Epithelial cell of proximal tubule (primary cell): ENCODE measurements at regions not wholly inside any gene's neighbourhood (a gene's known extent, or its start where the extent isn't known, plus 50 kb on each side); places are given as distances from the start of the nearest gene placed in this dataset.

Experiments
- DNase-seq: peaks from one replicate; pipeline ENCODE4 v3.0.0-alpha.2; 2011; ENCODE audit warnings: low read depth
- H3K4me3 ChIP-seq: 2 replicates; pipeline ENCODE4 v1.5.1; 2011; ENCODE audit warnings: low read depth, mild to moderate bottlenecking, low read length
- TF ChIP-seq, protein P1 (sequence below): conservative IDR thresholded peaks from 2 replicates; pipeline ENCODE4 v1.5.1; 2012; ENCODE audit warnings: low read depth, mild to moderate bottlenecking, low read length

DNA sequence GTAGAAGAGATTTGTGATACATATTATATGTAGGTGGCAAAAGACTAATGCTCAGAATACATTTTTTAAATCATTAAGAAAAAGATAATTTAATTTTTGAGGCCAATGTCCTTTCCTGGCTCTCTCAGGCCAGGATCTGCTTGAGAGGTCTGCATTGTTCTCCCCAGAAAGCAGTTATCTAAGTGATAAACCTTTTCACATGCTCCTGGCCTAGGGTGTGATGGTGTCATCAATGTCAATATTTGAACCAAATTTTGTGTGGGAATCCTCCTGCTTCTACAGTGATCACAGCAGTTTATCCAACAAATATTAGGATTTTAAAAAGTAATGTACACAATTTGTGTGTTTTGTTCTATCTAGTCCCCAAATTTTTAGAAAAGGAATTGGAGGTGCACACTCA lies 166.6 kb downstream of the DIRAS2 start:
- TF ChIP-seq, protein P1, sequence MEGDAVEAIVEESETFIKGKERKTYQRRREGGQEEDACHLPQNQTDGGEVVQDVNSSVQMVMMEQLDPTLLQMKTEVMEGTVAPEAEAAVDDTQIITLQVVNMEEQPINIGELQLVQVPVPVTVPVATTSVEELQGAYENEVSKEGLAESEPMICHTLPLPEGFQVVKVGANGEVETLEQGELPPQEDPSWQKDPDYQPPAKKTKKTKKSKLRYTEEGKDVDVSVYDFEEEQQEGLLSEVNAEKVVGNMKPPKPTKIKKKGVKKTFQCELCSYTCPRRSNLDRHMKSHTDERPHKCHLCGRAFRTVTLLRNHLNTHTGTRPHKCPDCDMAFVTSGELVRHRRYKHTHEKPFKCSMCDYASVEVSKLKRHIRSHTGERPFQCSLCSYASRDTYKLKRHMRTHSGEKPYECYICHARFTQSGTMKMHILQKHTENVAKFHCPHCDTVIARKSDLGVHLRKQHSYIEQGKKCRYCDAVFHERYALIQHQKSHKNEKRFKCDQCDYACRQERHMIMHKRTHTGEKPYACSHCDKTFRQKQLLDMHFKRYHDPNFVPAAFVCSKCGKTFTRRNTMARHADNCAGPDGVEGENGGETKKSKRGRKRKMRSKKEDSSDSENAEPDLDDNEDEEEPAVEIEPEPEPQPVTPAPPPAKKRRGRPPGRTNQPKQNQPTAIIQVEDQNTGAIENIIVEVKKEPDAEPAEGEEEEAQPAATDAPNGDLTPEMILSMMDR = no peak
- DNase-seq = no peak
- H3K4me3 ChIP-seq = no peak overlapping the region

DNA sequence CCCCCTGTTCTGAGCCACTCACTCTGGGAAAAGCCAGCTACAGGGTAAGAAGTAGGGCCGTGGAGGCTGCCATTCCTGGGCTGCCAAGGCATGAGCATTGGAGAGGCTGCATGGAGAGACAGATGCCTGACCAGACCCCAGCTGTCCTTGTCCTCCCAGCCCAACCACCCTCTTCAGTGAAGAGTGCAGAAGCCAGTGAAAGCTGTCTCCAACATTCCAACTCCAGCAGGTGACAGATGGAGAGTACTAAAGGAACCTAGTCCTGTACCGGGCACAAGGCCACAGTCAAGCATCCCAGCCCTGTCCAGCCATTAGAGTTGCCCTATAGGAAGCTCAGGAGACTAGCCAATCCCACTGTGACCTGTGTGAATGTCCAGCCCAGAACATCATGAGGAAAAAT lies 165.1 kb downstream of the DIRAS2 start:
- no peak for DNase-seq
- H3K4me3 ChIP-seq = no peak overlapping the region
- TF ChIP-seq, protein P1 = no peak

DNA sequence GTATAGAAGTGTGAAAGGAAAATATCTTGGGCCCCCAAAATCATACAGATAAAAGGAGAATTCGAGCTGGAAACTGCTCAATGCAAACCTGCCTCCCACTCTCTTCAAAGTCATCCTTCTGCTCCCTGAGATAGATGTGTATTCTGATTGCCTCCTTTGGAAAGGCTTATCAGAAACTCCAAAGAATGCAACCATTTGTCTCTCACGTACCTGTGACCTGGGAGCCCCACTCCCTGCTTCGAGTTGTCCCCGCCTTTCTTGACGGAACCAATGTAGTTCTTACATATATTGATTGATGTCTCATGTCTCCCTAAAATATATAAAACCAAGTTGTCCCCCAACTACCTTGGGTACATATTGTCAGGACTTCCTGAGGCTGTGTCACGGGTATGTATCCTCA lies 163.8 kb downstream of the DIRAS2 start:
- DNase-seq = no peak
- H3K4me3 ChIP-seq = no peak overlapping the region
- TF ChIP-seq, protein P1 = no peak

DNA sequence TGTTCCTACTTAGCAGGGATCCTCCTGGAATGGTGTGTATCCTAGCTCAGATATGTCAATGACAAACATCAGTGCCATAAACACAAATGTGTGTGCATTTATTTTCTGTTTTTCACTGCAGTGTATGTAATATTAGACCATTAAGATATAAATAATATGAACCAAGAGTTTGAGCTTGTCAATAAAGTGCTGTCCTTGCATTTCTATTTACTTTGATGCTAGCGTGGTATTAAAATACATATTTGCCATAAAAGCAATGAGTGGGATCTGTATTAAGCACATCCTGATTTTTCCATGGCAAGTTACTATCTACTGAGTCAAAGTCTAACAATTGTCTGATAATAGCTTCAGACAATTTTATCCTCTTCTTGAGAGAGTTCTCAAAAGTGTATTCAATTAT lies 157.6 kb downstream of the DIRAS2 start:
- TF ChIP-seq, protein P1 = no peak
- no peak for DNase-seq
- no peak overlapping the region for H3K4me3 ChIP-seq

DNA sequence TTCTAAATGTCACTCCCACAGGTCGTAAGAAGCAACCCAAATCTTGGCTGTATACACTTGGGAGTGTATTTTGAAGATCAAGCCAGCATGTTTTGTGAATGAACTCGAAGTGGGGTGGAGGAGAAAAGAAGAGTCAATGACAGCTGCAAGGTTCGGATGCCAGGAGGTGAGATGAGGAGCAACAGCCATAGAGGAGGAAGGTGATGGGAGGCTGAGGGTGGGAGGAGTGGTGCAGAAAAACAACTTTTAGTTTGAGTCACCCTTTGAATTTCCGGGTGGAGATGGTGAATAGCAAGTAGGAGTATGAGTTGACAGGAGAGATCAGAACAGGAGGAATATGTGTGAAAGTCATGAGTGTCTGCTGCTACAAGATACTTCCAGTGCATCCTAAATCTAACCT lies 153.6 kb downstream of the DIRAS2 start:
- TF ChIP-seq, protein P1 = no peak
- H3K4me3 ChIP-seq = no peak overlapping the region
- no peak for DNase-seq

DNA sequence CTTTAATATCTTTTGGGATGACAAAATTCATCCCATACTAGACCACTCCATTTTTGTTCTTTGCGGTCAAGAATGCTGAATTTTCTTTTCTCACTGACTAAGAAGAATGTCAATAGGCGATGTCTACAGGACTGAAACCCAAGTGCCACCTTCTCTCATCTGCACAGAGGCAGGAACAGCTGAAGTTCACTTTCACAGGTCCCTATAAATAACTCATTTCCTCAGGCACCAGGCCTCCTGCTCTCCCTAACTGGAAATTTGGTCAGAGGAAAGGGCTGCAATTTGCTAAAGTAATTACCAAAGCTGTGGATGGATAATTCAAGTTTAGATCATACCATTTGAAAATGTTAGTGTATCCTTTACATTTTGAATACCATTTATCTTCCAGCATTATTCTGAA lies 142.9 kb downstream of the DIRAS2 start:
- H3K4me3 ChIP-seq = no peak overlapping the region
- TF ChIP-seq, protein P1 = no peak
- DNase-seq = no peak

DNA sequence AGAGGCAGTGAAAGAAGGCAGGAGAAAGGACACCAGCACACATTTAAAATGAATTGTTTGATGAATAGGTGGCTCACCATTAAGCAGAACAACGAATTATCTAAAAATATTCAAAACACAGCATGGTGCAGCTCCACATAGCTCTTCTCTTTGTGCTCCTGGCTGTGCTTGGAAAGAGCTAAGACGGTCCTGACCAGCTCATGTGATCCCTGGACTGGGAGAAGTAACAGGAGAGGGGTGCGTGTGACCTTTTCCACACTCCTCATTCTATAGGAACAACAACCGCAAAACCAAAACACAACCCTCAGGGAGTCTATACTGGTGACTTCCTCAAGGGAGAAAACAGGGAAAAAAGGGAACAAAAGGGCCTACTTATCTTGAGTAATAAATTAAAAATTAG lies 140.5 kb downstream of the DIRAS2 start:
- TF ChIP-seq, protein P1 = no peak
- H3K4me3 ChIP-seq = no peak overlapping the region
- DNase-seq = no peak
